Gastroesophageal sphincter (tissue), 3 donors: ENCODE measurements at regions not wholly inside any gene's neighbourhood (a gene's known extent, or its start where the extent isn't known, plus 50 kb on each side); places are given as distances from the start of the nearest gene placed in this dataset.

Experiments
- POLR2A ChIP-seq, 2 donors: fragments of 450-650 bp; IDR thresholded peaks; one replicate each; pipeline ENCODE4 v1.6.1; 2017; ENCODE audit warnings: antibody characterized with exemption in 2 of 2, mild to moderate bottlenecking in 2 of 2, moderate library complexity in 1 of 2
- TF ChIP-seq, protein P1 (sequence below), 4 experiments: fragments of 200-600 bp in 2 of 4; fragments of 450-650 bp in 2 of 4; sonication (generic) in 1 of 4; IDR thresholded peaks; one replicate each; pipeline ENCODE4 v1.5.1; 2017 to 2019; ENCODE audit warnings: antibody characterized with exemption in 4 of 4, mild to moderate bottlenecking in 2 of 4, moderate library complexity in 2 of 4

DNA sequence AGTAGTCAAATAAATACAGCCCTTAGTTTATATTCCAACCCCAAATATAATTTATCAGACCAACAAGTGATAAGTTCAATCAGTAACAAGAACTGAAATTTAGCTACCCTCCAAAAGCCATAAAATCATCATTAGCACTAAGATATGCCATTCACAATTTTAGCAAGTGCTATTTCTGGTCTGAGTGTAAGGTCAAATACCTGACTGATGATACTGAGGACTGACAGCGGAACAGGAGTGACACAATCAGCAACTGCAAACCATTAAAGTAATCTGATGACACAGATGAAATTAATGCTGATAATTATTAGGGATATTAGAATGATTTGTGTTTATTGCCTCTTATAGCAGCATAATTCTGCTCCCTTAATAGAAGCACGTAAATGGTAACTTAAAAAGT is 152.7 kb upstream of the SPHKAP start:
- TF ChIP-seq, protein P1, sequence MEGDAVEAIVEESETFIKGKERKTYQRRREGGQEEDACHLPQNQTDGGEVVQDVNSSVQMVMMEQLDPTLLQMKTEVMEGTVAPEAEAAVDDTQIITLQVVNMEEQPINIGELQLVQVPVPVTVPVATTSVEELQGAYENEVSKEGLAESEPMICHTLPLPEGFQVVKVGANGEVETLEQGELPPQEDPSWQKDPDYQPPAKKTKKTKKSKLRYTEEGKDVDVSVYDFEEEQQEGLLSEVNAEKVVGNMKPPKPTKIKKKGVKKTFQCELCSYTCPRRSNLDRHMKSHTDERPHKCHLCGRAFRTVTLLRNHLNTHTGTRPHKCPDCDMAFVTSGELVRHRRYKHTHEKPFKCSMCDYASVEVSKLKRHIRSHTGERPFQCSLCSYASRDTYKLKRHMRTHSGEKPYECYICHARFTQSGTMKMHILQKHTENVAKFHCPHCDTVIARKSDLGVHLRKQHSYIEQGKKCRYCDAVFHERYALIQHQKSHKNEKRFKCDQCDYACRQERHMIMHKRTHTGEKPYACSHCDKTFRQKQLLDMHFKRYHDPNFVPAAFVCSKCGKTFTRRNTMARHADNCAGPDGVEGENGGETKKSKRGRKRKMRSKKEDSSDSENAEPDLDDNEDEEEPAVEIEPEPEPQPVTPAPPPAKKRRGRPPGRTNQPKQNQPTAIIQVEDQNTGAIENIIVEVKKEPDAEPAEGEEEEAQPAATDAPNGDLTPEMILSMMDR (IDR thresholded peaks at IDR 0.05): no peak
- TF ChIP-seq POLR2A (IDR thresholded peaks at IDR 0.05): no peak
